WTC11 (cell line): ENCODE measurements at regions not wholly inside any gene's neighbourhood (a gene's known extent, or its start where the extent isn't known, plus 50 kb on each side); places are given as distances from the start of the nearest gene placed in this dataset.

Experiments
- ATAC-seq: fragments of 200-7000 bp; cut with Tn5 transposase; 2 replicates; pipeline ENCODE4 v1.10.0; 2021; ENCODE audit warnings: mild to moderate bottlenecking, moderate library complexity
- CTCF ChIA-PET: fragments of 300-600 bp; sonication (Branson Sonifier 250); formaldehyde crosslinking; loops from one replicate; lab custom pipeline; 2021; ENCODE audit warnings: antibody characterized with exemption; lab: Charles Lee
- POLR2A ChIA-PET: fragments of 350-600 bp; sonication (Branson Sonifier 250); formaldehyde crosslinking; loops from one replicate; lab custom pipeline; 2021; ENCODE audit warnings: antibody characterized with exemption; lab: Charles Lee
- DNase-seq: peaks from one replicate; pipeline ENCODE4 v3.0.0; 2021; ENCODE audit warnings: low spot score
- H3K27ac Mint-ChIP-seq: 2 replicates; pipeline ENCODE4 v1.8.0; 2021; ENCODE audit warnings: mixed read lengths
- H3K27me3 Mint-ChIP-seq: 2 replicates; pipeline ENCODE4 v1.8.0; 2021; ENCODE audit warnings: low read depth, mild to moderate bottlenecking, moderate library complexity, mixed read lengths
- H3K36me3 Mint-ChIP-seq: 2 replicates; pipeline ENCODE4 v1.8.0; 2021; ENCODE audit warnings: mixed read lengths
- H3K4me1 Mint-ChIP-seq: 2 replicates; pipeline ENCODE4 v1.8.0; 2022; ENCODE audit warnings: mixed read lengths
- H3K4me3 Mint-ChIP-seq: 2 replicates; pipeline ENCODE4 v1.8.0; 2021; ENCODE audit warnings: mild to moderate bottlenecking, moderate library complexity, mixed read lengths
- H3K9me3 Mint-ChIP-seq: 2 replicates; pipeline ENCODE4 v1.8.0; 2021; ENCODE audit warnings: mixed read lengths
- FOXP1 ChIP-seq: sonication (generic); formaldehyde crosslinking; IDR thresholded peaks from 2 replicates; pipeline ENCODE4 v1.8.0; 2022; ENCODE audit warnings: missing genetic modification reagents, mild to moderate bottlenecking, moderate library complexity, borderline replicate concordance
- GABPB1 ChIP-seq: sonication (generic); formaldehyde crosslinking; IDR thresholded peaks from 2 replicates; pipeline ENCODE4 v1.8.1; 2023; ENCODE audit warnings: mild to moderate bottlenecking, missing genetic modification reagents
- IRF1 ChIP-seq: sonication (generic); formaldehyde crosslinking; IDR thresholded peaks from 2 replicates; pipeline ENCODE4 v1.8.0; 2023; ENCODE audit warnings: missing genetic modification reagents
- IRF2 ChIP-seq: sonication (generic); formaldehyde crosslinking; IDR thresholded peaks from 2 replicates; pipeline ENCODE4 v1.8.0; 2022; ENCODE audit warnings: low read depth, missing genetic modification reagents, borderline replicate concordance
- KAT7 ChIP-seq: sonication (generic); formaldehyde crosslinking; IDR thresholded peaks from 2 replicates; pipeline ENCODE4 v1.8.1; 2023; ENCODE audit warnings: missing genetic modification reagents, mild to moderate bottlenecking, borderline replicate concordance
- MAX ChIP-seq: sonication (generic); formaldehyde crosslinking; IDR thresholded peaks from 2 replicates; pipeline ENCODE4 v1.8.0; 2022; ENCODE audit warnings: mild to moderate bottlenecking, missing genetic modification reagents
- PREB ChIP-seq: sonication (generic); formaldehyde crosslinking; IDR thresholded peaks from 2 replicates; pipeline ENCODE4 v1.8.1; 2022; ENCODE audit warnings: mild to moderate bottlenecking, missing genetic modification reagents, moderate library complexity, borderline replicate concordance
- PRRX2 ChIP-seq: fragments of 250-450 bp; sonication (Bioruptor Pico); IDR thresholded peaks from 2 replicates; pipeline ENCODE4 v1.8.0; 2021; ENCODE audit warnings: mild to moderate bottlenecking
- TEAD1 ChIP-seq: sonication (generic); formaldehyde crosslinking; IDR thresholded peaks from 2 replicates; pipeline ENCODE4 v1.8.0; 2022; ENCODE audit warnings: mild to moderate bottlenecking, missing genetic modification reagents
- USF2 ChIP-seq: sonication (generic); formaldehyde crosslinking; IDR thresholded peaks from 2 replicates; pipeline ENCODE4 v1.8.1; 2023; ENCODE audit warnings: mild to moderate bottlenecking, missing genetic modification reagents, moderate library complexity
- ZNF138 ChIP-seq: sonication (generic); formaldehyde crosslinking; conservative IDR thresholded peaks from 2 replicates; pipeline ENCODE4 v1.8.1; 2022; ENCODE audit warnings: mild to moderate bottlenecking, moderate library complexity, missing genetic modification reagents
- ZNF232 ChIP-seq: sonication (generic); formaldehyde crosslinking; IDR thresholded peaks from 2 replicates; pipeline ENCODE4 v1.8.0; 2022; ENCODE audit warnings: mild to moderate bottlenecking, missing genetic modification reagents
- ZNF425 ChIP-seq: fragments of 250-450 bp; sonication (Bioruptor Pico); conservative IDR thresholded peaks from 2 replicates; pipeline ENCODE4 v1.9.0; 2021; ENCODE audit warnings: mild to moderate bottlenecking
- ZNF512 ChIP-seq: sonication (generic); formaldehyde crosslinking; IDR thresholded peaks from 2 replicates; pipeline ENCODE4 v1.8.1; 2022; ENCODE audit warnings: missing genetic modification reagents, borderline replicate concordance
- ZNF532 ChIP-seq: fragments of 250-450 bp; sonication (Bioruptor Pico); IDR thresholded peaks from 2 replicates; pipeline ENCODE4 v1.9.0; 2021; ENCODE audit warnings: mild to moderate bottlenecking, borderline replicate concordance
- ZNF671 ChIP-seq: fragments of 250-450 bp; sonication (Bioruptor Pico); IDR thresholded peaks from 2 replicates; pipeline ENCODE4 v1.8.0; 2021; ENCODE audit warnings: mild to moderate bottlenecking
- ZSCAN18 ChIP-seq: fragments of 250-450 bp; sonication (Bioruptor Pico); IDR thresholded peaks from 2 replicates; pipeline ENCODE4 v2.1.2; 2022; ENCODE audit warnings: mild to moderate bottlenecking, moderate library complexity

GRCh38 chr3:1775321-1775720, 323.3 kb upstream of the CNTN4 start:
- no peak for ATAC-seq
- TF ChIP-seq ZSCAN18 (no peak), ZNF671 (CRISPR knock-in tag) (no peak)
- Mint-ChIP-seq H3K27me3 (peaks cover 2% of the 10 kb centered on the region; the same call in 1 of the 2 replicates), H3K36me3 (peaks cover 67% of the 10 kb centered on the region), H3K9me3 (peaks cover 100% of the 10 kb centered on the region), H3K27ac (no peak overlapping the region), H3K4me3 (no peak overlapping the region), H3K4me1 (no peaks in the 10 kb centered on the region)
- no peak for DNase-seq
- POLR2A ChIA-PET: no interaction called here
- CTCF ChIA-PET: no interaction called here

GRCh38 chr3:1783995-1784394, 314.7 kb upstream of the CNTN4 start:
- no peak overlapping the region for H3K27ac Mint-ChIP-seq
- TF ChIP-seq KAT7 (CRISPR knock-in tag) (no peak), ZNF512 (no peak), PREB (CRISPR knock-in tag) (no peak), PRRX2 (no peak), MAX (no peak), FOXP1 (CRISPR knock-in tag) (no peak)
- no peak for ATAC-seq
- H3K36me3 Mint-ChIP-seq: peaks cover 64% of the 10 kb centered on the region
- CTCF ChIA-PET: no interaction called here
- H3K4me3 Mint-ChIP-seq: no peak overlapping the region
- no peak for DNase-seq
- H3K27me3 Mint-ChIP-seq: peaks cover 4% of the 10 kb centered on the region; the same call in 1 of the 2 replicates
- POLR2A ChIA-PET: no interaction called here
- no peaks in the 10 kb centered on the region for H3K4me1 Mint-ChIP-seq
- peaks cover 83% of the 10 kb centered on the region for H3K9me3 Mint-ChIP-seq

GRCh38 chr3:1787094-1787493, 311.6 kb upstream of the CNTN4 start:
- no peak overlapping the region for H3K4me3 Mint-ChIP-seq
- DNase-seq (no peak), ATAC-seq (no peak)
- ChIA-PET CTCF (no interaction called here), POLR2A (no interaction called here)
- peaks cover 67% of the 10 kb centered on the region for H3K36me3 Mint-ChIP-seq
- H3K27me3 Mint-ChIP-seq: peaks cover 4% of the 10 kb centered on the region; the same call in 1 of the 2 replicates
- peaks cover 70% of the 10 kb centered on the region for H3K9me3 Mint-ChIP-seq
- H3K4me1 Mint-ChIP-seq: no peaks in the 10 kb centered on the region
- H3K27ac Mint-ChIP-seq: no peak overlapping the region
- TF ChIP-seq IRF2 (no peak), MAX (no peak), ZNF532 (CRISPR knock-in tag) (no peak), ZNF232 (CRISPR knock-in tag) (no peak), TEAD1 (CRISPR knock-in tag) (no peak), ZNF425 (CRISPR knock-in tag) (no peak), GABPB1 (CRISPR knock-in tag) (no peak), IRF1 (CRISPR knock-in tag) (no peak), ZSCAN18 (no peak), USF2 (CRISPR knock-in tag) (no peak), ZNF138 (CRISPR knock-in tag) (no peak)
